ENCODE measurements at regions not wholly inside any gene's neighbourhood (a gene's known extent, or its start where the extent isn't known, plus 50 kb on each side); places are given as distances from the start of the nearest gene placed in this dataset.
"Not testable (repeated sequence)": the region's sequence is repeated elsewhere in the genome, so short reads cannot be mapped to it uniquely, and the experiment has no call there.

DNA sequence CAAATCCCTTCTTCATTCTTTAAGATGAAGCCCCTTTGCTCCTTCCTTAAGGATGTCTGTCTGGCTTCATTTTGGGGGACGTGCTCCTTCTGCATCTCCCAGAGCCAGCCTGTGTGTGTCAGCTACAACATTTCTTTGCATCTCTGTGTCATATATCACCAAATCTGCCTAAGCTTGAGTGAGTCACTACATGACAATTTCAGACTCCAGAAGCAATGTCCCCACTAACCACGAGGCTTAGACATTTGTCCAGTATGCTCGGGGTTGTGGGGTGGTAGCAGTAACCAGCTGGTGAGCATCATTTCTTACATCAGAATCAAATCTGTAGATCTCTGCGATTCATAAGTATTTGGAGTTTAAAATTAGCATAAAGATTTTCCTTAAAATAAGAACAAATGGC is 54.1 kb upstream of the USP14 start:
- peak; percentile 79 for DNase-seq

DNA sequence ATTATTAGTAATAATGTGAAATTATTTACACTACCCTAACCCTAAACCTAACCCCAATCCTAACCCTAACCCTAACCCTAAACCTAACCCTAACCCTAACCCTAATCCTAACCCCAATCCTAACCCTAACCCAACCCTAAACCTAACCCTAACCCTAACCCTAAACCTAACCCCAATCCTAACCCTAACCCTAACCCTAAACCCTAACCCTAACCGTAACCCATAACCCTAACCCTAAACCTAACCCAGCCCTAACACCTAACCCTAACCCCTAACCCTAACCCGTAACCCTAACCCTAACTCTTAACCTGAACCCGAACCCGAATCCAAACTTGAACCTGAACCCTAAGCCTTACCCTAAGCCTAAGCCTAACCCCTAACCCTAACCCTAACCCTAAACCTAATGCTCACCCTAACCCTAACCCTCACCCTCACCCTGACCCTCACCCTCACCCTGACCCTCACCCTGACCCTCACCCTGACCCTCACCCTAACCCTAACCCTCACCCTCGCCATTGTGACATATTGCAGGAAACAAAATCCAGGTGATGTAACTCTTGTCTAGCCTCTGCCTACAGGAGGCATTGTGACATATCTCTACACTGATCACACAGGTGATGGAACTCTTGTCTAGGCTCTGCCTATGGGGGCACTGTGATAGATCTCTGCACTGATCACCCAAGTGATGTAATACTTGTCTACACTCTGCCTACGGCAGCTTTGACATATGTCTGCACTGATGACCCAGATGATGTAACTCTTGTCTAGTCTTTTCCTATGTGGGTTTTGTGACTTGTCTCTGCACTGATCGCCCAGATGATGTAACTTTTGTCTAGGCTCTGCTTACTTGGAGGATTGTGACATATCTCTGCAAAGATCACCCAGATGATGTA is 53.0 kb upstream of the USP14 start:
- DNase-seq = peak; percentile 65

DNA sequence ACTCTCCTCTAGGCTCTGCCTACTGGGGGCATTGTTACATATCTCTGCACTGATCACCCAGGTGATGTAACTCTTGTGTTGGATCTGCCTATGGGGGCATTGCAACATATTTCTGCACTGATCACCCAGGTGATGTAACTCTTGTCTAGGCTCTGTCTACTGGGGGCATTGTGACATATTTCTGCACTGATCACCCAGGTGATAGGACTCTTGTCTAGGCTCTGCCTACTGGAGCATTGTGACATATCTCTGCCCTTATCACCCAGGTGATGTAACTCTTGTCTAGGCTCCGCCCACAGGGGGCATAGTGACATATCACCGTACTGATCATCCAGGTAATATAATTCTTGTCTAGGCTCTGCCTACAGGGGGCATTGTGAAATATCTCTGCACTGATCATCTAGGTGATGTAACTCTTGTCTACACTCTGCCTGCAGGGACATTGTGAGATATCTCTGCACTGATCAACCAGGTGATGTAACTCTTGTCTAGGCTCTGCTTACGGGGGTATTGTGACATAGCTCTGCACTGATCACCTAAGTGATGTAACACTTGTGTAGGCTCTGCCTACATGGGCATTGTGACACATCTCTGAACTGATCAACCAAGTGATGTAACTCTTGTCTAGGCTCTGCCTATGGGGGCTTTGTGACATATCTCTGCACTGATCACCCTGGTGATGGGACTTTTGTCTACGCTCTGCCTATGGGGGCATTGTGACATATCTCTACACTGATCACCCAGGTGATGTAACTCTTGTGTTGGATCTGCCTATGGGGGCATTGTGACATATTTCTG is 52.1 kb upstream of the USP14 start:
- DNase-seq = not testable (repeated sequence)

DNA sequence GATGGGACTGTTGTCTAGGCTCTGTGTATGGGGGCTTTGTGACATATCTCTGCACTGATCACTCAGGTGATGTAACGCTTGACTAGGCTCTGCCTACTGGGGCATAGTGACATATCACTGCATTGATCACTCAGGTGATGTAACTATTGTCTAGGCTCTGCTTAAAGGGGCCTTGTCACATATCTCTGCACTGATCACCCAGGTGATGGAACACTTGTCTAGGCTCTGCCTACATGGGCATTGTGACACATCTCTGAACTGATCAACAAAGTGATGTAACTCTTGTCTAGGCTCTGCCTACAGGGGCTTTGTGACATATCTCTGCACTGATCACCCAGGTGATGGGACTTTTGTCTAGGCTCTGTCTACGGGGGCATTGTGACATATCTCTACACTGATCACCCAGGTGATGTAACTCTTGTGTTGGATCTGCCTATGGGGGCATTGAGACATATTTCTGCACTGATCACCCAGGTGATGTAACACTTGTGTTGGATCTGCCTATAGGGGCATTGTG is 51.4 kb upstream of the USP14 start:
- DNase-seq = not testable (repeated sequence)

DNA sequence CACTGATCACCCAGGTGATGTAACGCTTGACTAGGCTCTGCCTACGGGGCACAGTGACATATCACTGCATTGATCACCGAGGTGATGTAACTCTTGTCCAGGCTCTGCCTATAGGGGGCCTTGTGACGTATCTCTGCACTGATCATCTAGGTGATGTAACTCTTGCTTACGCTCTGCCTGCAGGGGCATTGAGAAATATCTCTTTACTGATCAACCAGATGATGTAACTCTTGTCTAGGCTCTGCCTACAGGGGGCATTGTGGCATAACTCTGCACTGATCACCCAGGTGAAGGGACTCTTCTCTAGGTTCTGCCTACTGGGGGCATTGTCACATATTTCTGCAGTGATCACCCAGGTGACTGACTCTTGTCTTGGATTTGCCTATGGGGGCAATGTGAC is 50.9 kb upstream of the USP14 start:
- DNase-seq = peak; percentile 11

DNA sequence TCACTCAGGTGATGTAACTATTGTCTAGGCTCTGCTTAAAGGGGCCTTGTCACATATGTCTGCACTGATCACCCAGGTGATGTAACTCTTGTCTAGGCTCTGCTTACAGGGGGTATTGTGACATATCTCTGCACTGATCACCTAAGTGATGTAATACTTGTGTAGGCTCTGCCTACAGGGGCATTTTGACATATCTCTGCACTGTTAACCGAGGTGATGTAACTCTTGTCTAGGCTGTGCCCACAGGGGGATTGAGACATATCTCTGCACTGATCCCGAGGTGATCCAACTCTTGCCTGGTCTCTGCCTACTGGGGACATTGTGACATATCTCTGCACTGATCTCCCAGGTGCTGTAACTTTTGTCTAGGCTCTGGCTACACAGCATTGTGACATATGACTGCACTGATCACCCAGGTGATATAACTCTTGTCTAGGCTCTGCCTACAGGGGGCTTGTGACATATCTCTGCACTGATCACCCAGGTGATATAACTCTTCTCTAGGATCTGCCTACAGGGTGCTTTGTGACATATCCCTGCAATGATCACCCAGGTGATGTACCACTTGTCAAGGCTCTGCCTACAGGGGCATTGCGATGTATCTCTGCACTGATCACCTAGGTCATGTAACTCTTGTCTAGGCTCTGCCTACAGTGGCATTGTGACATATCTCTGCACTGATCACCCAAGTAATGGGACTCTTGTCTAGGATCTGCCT is 50.3 kb upstream of the USP14 start:
- DNase-seq = not testable (repeated sequence)
